SK-N-DZ (cell line): ENCODE measurements at regions not wholly inside any gene's neighbourhood (a gene's known extent, or its start where the extent isn't known, plus 50 kb on each side); places are given as distances from the start of the nearest gene placed in this dataset.
"Not testable (repeated sequence)": the region's sequence is repeated elsewhere in the genome, so short reads cannot be mapped to it uniquely, and the experiment has no call there.

ENCODE experiments used
- DNase-seq: peaks from one replicate; pipeline ENCODE4 v3.0.0-alpha.2; 2015; ENCODE audit warnings: low spot score

DNA sequence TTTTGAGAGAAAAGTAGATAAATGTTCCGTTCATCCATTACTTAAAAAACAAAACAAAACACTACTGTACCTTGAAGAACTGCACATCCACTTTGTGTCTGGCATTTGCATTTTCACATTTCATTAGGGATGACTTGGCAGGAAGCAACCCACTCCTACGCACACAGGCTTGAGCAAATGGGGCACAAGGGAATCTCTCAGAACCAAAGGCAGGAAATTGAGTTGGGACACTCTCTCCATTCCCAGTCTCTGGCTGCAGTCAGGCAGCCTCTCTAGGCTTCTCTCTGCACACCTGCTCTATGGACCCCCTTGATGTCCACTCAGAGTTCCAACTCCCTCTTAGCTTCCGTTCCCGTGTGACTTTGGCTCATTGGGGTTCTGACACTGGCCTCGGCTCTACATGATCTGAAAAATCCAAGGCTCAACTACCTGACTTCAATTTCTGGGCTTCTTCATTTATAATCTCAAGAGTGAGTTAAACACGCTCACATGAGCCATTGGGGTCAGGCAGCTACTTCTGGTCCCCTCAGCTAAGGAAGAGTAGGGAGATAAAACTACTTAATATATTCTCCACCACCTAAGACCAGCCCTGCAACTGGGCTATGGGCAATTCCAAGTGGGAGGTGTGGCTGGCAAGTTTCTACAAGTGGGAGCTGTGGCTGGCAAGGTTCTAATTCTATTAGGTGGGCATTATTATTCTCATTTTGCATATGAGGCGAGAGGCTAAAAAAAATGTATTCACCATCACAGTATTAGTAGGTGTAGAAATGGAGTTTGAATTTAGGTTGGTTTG is 251.9 kb downstream of the SOD2 start:
- DNase-seq: no peak

DNA sequence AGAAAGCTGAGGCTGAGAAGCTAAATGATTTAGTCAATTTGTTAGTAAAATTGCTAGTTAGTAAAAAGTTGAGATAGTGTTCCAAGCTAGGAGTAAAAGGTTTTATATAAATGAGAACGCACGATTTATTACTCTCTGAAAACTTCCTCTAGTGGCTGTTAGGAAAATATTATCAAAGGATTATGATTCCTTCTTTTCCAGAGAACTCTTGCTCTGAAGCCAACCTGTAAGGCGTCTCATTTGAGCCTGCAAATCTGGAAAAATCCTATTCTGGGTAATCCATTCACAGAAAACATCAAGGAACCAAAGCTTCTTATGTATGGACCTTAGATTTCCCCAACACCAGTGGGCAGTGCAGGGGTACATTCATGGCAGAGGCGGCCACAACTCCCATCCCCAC is 252.7 kb downstream of the SOD2 start:
- no peak for DNase-seq

- no peak for DNase-seq
These were observed 253.4 kb downstream of the SOD2 start for GRCh38 chr6:159439651-159440050.

- no peak for DNase-seq
These were observed 254.9 kb downstream of the SOD2 start for GRCh38 chr6:159438106-159438505.

- DNase-seq: no peak
These were observed 256.5 kb downstream of the SOD2 start for GRCh38 chr6:159436581-159436980.

- DNase-seq: no peak
These were observed 257.3 kb downstream of the SOD2 start for GRCh38 chr6:159435701-159436100.

DNA sequence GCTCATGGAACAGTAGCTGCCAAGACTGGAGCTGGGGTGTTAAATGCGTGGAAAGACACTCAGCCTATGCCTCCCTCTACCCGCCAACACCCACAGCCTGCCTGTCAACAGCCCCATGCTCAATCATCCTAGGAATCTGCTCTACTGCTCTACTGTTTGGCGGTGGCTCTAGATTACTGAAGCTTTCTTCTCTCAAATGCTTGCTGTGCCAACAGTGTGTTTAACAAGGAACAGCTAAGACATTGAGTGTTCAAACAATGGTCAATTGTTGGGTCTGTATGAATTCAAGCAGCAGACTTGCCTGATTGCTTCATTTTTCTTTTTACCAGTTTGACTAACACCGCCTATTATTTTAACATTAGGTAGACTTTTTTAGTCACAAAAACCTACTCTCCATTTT is 258.6 kb downstream of the SOD2 start:
- no peak for DNase-seq

- DNase-seq: no peak
These were observed 259.5 kb downstream of the SOD2 start for GRCh38 chr6:159433550-159433949.

GRCh38 chr6:159431750-159432149 is 261.3 kb downstream of the SOD2 start:
- no peak for DNase-seq

- no peak for DNase-seq
These were observed 261.1 kb downstream of the FNDC1 start for GRCh38 chr6:159430323-159430722.

DNA sequence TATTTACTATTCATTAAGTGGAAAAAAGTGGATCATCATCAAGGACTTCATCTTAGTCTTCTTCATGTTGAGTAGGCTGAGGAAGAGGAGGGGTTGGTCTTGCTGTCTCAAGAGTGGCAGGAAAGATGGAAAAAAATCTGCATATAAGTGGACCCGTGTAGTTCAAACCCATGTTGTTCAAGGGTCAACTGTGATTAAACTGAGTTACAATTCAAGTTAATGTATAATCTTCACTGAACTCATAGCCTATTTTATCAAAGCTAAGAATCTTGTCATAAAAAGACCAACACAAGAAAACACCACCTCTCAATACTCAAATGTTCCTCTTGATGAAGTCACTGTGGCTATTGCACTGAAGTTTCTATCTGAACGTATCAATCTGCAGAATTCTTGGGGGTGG is 260.2 kb downstream of the FNDC1 start:
- DNase-seq: no peak

DNA sequence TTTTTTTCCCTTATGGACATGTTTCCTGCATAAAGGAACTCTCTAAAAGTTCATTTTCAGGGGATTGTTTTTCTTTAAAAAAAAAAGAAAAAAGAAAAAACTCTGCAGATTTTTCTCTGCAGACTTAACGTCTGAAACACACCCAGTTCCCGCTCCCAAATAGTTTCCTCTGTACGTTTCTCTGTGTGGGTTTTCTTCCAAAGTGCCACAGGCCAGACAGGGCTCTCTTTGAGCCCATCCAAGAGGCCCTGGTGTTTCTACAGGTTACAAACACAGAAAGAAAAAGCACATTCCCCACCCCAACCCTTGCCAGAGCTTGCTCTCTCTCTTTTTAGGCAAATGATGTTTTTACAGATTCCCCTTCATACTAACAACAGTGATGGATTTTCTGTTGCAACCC is 258.6 kb downstream of the FNDC1 start:
- no peak for DNase-seq

GRCh38 chr6:159427335-159427734 is 258.1 kb downstream of the FNDC1 start:
- no peak for DNase-seq

DNA sequence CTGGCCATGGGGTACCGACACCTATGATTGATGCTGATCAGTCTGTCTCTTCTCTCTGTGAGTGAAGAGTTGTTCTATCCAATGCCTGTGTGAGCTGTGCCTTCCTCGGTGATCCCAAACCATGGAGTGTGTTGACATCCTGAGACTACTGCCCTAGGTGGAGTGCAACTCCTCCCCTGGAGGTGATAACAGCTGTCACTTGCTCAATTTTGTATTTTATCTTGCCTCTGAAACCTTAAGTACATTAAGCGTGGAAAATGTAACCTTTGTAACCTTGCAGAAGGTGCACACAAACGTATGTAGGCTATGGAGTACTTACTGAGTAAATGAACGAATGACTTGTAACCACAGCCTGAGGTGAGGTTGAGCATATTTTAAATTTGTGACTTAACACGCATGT is 256.2 kb downstream of the FNDC1 start:
- DNase-seq: no peak

DNA sequence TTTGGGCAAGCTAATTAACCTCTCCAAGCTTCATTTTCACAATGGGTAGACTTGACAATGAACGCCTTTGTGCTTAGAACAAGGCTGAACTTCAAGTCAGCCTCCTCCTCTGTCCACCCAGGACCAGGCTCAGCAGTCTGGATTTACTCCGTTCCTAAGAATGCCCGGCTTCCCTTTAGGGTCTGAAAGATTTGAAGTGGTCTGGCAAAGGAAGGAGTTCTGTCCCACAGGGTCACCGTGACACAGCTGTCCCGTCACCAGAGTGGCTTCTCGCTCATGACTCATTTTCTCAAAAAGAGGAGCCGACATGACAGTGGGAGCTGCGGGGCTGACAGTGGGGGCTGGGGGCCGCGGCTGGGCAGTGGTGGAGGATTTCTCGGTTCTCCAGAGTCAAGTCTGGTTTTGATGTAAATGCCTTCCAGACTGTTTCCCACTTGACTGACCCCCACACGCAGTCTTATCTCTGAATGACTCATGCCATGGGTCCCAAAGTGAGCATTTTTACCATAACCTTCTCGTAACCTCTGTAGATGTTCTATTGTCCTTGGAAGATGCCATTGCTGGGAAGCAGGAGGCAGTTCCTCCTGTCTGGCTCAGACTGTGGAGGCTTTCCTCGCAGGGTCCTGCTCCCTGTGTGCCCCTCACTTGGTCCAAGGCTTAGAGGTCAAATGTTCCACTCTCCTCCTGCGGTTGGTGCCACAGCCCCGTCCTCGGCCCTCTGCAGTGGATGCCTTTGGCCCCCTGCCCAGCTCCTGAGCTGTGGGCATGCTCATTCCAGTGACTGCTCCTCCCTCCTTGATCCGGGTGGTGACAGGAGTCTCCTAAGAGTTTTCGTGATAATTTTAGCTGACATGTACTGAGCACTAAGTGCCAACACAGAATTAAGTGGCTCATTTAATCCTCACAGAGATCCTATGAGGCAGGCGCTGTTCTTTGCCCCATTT is 253.1 kb downstream of the FNDC1 start:
- DNase-seq: no peak

- no peak for DNase-seq
These were observed 252.4 kb downstream of the FNDC1 start for GRCh38 chr6:159421586-159421985.

GRCh38 chr6:159418997-159419396 is 249.8 kb downstream of the FNDC1 start:
- DNase-seq: no peak

DNA sequence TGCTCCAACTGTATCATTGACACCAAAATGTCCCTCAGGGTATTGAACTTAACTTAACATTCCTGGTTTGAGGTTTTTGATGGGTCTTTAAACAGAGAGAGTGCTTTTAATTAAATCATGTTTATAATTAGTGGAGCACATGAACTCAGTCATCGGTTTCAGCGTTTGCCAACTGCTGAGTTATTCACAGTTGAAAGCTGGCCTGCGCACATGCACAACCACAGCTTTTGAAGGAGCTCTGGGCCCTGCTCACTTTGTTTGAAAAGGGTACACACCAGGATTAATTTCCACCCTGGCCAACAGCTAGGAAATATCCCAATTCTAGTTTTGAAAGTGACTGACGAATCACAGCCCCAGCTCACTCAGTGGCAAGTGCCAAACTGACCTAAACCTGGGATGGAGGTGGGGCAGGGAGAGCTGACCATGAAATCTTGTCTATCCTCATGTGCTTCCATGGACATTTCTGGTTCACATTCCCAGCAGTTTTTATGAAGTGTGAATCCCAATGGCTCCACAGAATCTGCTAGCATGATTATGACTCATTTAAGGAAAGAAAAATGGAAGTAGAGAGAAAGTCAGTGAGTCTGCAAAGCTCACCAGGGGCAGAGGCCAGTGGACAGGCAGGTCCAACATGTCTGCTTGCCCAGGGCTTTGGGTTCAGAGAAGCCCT is 247.8 kb downstream of the FNDC1 start:
- no peak for DNase-seq

DNA sequence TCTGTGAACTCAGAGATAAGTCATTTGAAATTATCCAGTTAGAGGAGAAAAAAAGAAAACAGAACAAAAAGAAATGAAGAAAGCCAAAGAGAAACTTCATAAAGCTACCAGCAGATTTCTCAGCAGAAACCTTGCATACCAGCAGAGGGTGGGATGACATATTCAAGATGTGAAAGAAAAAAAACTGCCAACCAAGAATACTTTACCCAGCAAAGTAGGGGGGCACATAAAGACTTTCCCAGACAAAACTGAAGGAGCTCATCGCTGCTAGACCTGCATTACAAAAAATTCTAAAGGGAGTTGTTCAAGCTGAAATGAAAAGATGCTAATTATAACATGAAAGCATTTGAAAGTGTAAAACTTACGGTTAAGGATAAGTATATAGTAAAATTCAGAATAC is 246.3 kb downstream of the FNDC1 start:
- DNase-seq: no peak

DNA sequence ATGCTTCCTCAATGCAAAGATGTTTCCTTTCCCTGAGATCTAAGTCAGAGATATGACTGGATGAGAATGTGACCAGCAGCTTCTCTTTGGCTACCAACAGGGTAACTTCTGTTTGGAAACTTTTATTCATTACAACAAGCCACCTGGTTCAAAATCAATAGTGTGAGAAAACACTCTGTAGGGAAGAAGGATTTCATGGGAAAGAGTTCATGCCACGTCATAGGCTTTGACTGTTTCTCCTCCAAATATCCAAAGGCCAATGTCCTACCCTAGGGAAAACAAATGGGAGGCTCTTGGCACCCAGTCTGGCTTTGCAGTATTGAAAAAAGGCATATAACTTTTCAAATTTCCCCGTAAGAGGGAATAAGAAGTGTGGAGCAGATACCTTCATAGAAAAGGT is 245.5 kb downstream of the FNDC1 start:
- no peak for DNase-seq

- DNase-seq: not testable (repeated sequence)
These were observed 238.1 kb downstream of the FNDC1 start for GRCh38 chr6:159407211-159407780.

DNA sequence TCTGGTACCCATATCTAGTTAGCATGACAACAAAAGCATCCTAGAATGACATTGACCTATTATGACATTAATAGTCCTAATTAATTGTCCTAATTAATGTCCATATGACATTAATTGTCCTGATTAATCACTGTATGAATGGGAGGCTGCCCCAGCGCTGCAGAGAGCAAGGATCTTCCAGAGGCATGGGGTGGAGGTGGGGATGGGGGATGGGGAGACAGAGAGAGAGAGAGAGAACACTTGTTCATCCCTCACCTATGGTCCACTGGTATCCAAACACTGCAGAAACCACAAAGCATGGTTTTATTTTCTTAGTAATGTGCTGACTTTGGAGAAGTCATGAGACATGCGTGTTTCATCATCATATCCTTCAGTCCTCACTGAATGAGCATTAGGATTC is 235.1 kb downstream of the FNDC1 start:
- DNase-seq: no peak
